Epithelial cell of proximal tubule (primary cell): ENCODE measurements at regions not wholly inside any gene's neighbourhood (a gene's known extent, or its start where the extent isn't known, plus 50 kb on each side); places are given as distances from the start of the nearest gene placed in this dataset.

Source experiments
- DNase-seq: peaks from one replicate; pipeline ENCODE4 v3.0.0-alpha.2; 2011; ENCODE audit warnings: low read depth
- H3K4me3 ChIP-seq: 2 replicates; pipeline ENCODE4 v1.5.1; 2011; ENCODE audit warnings: low read depth, mild to moderate bottlenecking, low read length
- CTCF ChIP-seq: conservative IDR thresholded peaks from 2 replicates; pipeline ENCODE4 v1.5.1; 2012; ENCODE audit warnings: low read depth, mild to moderate bottlenecking, low read length

- H3K4me3 ChIP-seq, result no peak overlapping the region
- peak; percentile 46 for TF ChIP-seq CTCF
- no peak for DNase-seq
Observed at GRCh38 chr4:129926936-129927335, 831.0 kb downstream of the C4orf33 start.

DNA sequence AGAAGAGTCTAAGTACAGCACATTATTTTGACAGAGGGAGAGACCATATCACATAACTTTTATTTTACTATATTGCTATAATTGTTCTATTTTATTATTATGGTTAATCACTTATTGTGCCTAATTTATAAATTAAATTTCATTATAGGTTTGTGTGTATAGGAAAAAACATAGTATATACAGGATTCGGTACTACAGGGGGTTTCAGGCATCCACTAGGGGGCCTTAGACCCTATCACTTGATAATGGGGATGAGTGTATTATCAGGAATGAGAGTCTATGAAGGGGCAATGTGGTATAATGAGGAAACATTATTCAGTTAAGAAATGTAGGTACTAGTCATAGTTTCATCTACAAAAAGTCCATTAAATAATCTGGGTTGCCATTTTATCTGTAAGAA lies 833.1 kb downstream of the C4orf33 start:
- DNase-seq, result no peak
- peak; percentile 72 for TF ChIP-seq CTCF
- no peak overlapping the region for H3K4me3 ChIP-seq

DNA sequence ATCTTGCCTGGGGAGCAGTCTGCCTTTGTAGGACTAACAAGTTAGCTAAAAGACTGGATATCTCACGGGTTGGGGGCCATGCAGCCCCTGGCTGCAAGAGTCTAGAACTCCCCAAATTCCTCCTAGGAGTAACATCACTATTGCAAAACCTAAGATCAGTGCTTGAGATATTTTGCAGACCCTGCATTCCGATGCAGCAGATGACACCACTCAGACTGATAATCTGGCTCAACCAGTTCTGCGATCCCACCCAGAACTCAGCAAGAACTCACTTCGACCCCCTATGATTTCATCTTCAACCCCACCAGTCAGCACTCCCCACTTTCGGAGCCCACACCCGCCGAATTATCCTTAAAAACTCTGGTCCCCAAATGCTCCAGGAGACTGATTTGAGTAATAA lies 834.0 kb downstream of the C4orf33 start:
- no peak for DNase-seq
- H3K4me3 ChIP-seq, result no peak overlapping the region
- no peak for TF ChIP-seq CTCF

GRCh38 chr4:129950217-129950616 lies 854.3 kb downstream of the C4orf33 start:
- no peak for DNase-seq
- TF ChIP-seq CTCF, result no peak
- no peak overlapping the region for H3K4me3 ChIP-seq

DNA sequence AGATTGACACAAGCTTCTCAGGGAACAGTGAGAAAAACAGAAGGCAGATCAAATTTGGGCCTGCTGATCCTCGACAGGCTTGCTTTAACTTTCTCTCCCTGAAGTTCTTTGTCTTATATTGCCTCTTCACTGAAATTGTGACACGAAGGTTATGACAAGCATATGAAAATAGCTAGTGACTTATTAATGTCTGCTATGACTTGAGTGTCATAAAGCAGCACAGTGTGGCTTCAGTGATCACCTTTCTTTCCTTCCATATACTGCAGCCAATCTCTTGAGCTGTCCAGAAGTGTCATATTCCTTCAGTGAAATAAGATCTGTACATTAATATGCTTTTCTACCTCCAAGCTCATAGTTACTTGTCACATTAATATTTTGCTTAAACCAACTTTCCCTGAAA lies 870.2 kb downstream of the C4orf33 start:
- no peak for TF ChIP-seq CTCF
- no peak for DNase-seq
- no peak overlapping the region for H3K4me3 ChIP-seq

- TF ChIP-seq CTCF, result no peak
- H3K4me3 ChIP-seq, result no peak overlapping the region
- DNase-seq, result no peak
Observed at GRCh38 chr4:129968366-129968765, 872.4 kb downstream of the C4orf33 start.

- no peak for TF ChIP-seq CTCF
- no peak for DNase-seq
- no peak overlapping the region for H3K4me3 ChIP-seq
Observed at GRCh38 chr4:129968778-129969177, 872.8 kb downstream of the C4orf33 start.
